MCF 10A (cell line): ENCODE measurements at regions not wholly inside any gene's neighbourhood (a gene's known extent, or its start where the extent isn't known, plus 50 kb on each side); places are given as distances from the start of the nearest gene placed in this dataset.

Experiments
- BruUV-seq: library from RNA; stranded (reverse); fragments of 400-500 nt; replicated peaks from 2 replicates; lab custom pipeline; 2021; lab: Mats Ljungman, UMichigan
- CTCF ChIA-PET: fragments of 300-600 bp; sonication (Branson Sonifier 250); formaldehyde crosslinking; extraction: SDS; loops from one replicate; lab custom pipeline; 2021; ENCODE audit warnings: antibody characterized with exemption, inconsistent platforms; lab: Yijun Ruan, JAX
- POLR2A ChIA-PET: fragments of 300-600, 350-650 bp; sonication (Branson Sonifier 250); formaldehyde crosslinking; extraction: SDS; loops from one replicate; lab custom pipeline; 2020; ENCODE audit warnings: antibody characterized with exemption, inconsistent platforms; lab: Yijun Ruan, JAX
- DNase-seq: peaks from one replicate; pipeline ENCODE4 v3.0.0-alpha.2; 2018; ENCODE audit not compliant: unreplicated experiment
- H3K27ac Mint-ChIP-seq: one replicate; pipeline ENCODE4 v1.8.0; 2022; ENCODE audit warnings: mild to moderate bottlenecking, low read depth, mixed read lengths; ENCODE audit not compliant: unreplicated experiment
- H3K27me3 Mint-ChIP-seq: one replicate; pipeline ENCODE4 v1.8.0; 2022; ENCODE audit warnings: mixed read lengths; ENCODE audit not compliant: insufficient read depth, unreplicated experiment
- H3K36me3 Mint-ChIP-seq: one replicate; pipeline ENCODE4 v1.8.0; 2022; ENCODE audit warnings: mild to moderate bottlenecking, moderate library complexity, mixed read lengths; ENCODE audit not compliant: insufficient read depth, unreplicated experiment
- H3K4me1 Mint-ChIP-seq: one replicate; pipeline ENCODE4 v1.8.0; 2022; ENCODE audit warnings: mixed read lengths; ENCODE audit not compliant: insufficient read depth, unreplicated experiment
- H3K4me3 Mint-ChIP-seq: one replicate; pipeline ENCODE4 v1.8.0; 2022; ENCODE audit warnings: mild to moderate bottlenecking, moderate library complexity, mixed read lengths; ENCODE audit not compliant: unreplicated experiment
- H3K9me3 Mint-ChIP-seq: one replicate; pipeline ENCODE4 v1.8.0; 2022; ENCODE audit warnings: mixed read lengths; ENCODE audit not compliant: unreplicated experiment
- intact Hi-C: fragments of 100-400 bp; cut with micrococcal nuclease; formaldehyde crosslinking; loops from 2 replicates; pipeline ENCODE4 v1.14.1; 2022
- TF ChIP-seq, protein P1 (sequence below): fragments of 200-600 bp; IDR thresholded peaks from one replicate; pipeline ENCODE4 v1.8.0; 2022; ENCODE audit warnings: antibody characterized with exemption, mild to moderate bottlenecking; ENCODE audit not compliant: unreplicated experiment

DNA sequence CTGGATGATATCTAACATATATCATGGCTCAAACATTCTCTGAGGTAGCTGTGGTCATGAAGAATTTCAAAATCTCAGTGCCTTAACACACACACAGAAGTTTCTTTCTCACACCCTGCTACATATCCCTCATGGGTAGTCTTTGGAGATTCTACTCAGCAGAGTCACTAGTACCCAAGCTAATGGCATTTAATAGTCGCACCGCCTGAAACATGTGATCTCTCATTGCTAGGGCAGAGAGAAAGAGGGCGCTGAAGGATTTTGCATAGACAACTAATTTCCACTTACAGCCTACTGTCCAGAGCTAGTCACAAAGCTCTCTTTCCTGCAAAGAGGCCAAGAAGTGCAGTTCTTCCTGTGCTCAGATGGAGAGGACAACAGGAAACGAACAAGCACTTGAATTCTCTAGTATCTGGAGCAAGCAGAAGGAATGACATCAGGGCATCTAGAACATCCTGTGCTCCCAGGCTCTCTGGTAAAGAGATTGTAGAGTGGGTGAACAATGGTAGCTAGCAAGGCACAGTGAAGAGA, 183.4 kb upstream of the PTBP2 start:
- Mint-ChIP-seq H3K36me3 (no peaks in the 10 kb centered on the region), H3K4me3 (no peak overlapping the region), H3K27ac (peak overlapping the region; percentile 42), H3K9me3 (no peaks in the 10 kb centered on the region), H3K27me3 (no peaks in the 10 kb centered on the region), H3K4me1 (peaks cover 4% of the 10 kb centered on the region)
- intact Hi-C loops: no loop called here
- BruUV-seq: no TSS peak
- TF ChIP-seq, protein P1, sequence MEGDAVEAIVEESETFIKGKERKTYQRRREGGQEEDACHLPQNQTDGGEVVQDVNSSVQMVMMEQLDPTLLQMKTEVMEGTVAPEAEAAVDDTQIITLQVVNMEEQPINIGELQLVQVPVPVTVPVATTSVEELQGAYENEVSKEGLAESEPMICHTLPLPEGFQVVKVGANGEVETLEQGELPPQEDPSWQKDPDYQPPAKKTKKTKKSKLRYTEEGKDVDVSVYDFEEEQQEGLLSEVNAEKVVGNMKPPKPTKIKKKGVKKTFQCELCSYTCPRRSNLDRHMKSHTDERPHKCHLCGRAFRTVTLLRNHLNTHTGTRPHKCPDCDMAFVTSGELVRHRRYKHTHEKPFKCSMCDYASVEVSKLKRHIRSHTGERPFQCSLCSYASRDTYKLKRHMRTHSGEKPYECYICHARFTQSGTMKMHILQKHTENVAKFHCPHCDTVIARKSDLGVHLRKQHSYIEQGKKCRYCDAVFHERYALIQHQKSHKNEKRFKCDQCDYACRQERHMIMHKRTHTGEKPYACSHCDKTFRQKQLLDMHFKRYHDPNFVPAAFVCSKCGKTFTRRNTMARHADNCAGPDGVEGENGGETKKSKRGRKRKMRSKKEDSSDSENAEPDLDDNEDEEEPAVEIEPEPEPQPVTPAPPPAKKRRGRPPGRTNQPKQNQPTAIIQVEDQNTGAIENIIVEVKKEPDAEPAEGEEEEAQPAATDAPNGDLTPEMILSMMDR: no peak
- ChIA-PET POLR2A (no interaction called here), CTCF (interaction anchor here (0.5 to 1.3 kb wide), 9 partner anchors 9 to 1497 kb away, joined by 3 to 5 read pairs (median 3); no protein-coding TSS in a partner anchor)
- DNase-seq: peak; percentile 10

DNA sequence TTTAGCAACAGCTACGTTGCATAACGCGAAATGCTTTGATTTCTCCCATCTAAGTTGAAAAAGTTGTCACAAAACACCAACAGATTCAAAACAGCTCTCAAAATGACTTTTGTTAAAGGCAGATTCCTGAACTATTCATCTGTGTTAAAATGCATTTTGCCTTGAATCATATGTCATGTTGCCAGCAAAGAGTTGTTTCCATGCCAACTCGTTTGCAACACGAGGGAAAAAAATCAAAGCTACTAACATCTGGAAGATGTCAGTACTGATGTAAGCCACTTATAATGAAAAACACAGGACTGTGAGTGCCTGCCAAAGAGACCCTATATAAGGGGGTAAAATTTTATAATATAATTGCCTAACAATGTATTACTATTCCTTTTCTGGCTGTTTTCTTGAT, 182.7 kb upstream of the PTBP2 start:
- intact Hi-C loops: no loop called here
- no peak overlapping the region for H3K4me3 Mint-ChIP-seq
- H3K27me3 Mint-ChIP-seq: no peaks in the 10 kb centered on the region
- H3K4me1 Mint-ChIP-seq: peaks cover 4% of the 10 kb centered on the region
- peak; percentile 55 for DNase-seq
- H3K27ac Mint-ChIP-seq: peak overlapping the region; percentile 42
- POLR2A ChIA-PET: interaction anchor here (1.0 kb wide), 1 partner anchor 21 kb away, joined by 3 read pairs; no protein-coding TSS in a partner anchor
- H3K36me3 Mint-ChIP-seq: no peaks in the 10 kb centered on the region
- TF ChIP-seq, protein P1: no peak
- no TSS peak for BruUV-seq
- no peaks in the 10 kb centered on the region for H3K9me3 Mint-ChIP-seq
- CTCF ChIA-PET: interaction anchor here (0.5 to 1.1 kb wide), 5 partner anchors 8 to 1230 kb away, joined by 3 to 5 read pairs (median 3); no protein-coding TSS in a partner anchor

DNA sequence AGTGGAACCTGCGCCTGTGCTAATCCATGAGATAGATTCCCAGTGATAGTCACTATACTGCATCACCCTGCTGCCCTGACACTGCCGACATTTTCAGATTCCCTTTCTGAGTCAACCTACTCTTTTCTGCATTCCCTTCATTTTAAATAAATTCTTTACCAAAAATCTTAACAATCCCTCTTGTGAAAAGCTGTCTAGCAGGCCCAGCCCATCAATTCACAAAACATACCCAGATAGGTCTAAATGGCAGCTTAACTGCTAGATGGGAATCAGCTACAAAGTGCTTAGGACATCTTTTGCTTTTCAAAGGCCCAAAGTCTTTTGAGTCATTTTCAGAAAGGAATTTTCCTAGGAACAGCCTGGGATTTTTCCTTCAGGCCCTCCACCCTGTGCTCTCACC, 180.1 kb upstream of the PTBP2 start:
- H3K27ac Mint-ChIP-seq: no peak overlapping the region
- no TSS peak for BruUV-seq
- H3K4me3 Mint-ChIP-seq: no peak overlapping the region
- POLR2A ChIA-PET: no interaction called here
- intact Hi-C loops: no loop called here
- TF ChIP-seq, protein P1: no peak
- H3K36me3 Mint-ChIP-seq: no peaks in the 10 kb centered on the region
- DNase-seq: no peak
- CTCF ChIA-PET: interaction anchor here (0.5 kb wide), 1 partner anchor 1505 kb away, joined by 3 read pairs; no protein-coding TSS in a partner anchor
- H3K9me3 Mint-ChIP-seq: no peaks in the 10 kb centered on the region
- peaks cover 4% of the 10 kb centered on the region for H3K4me1 Mint-ChIP-seq
- H3K27me3 Mint-ChIP-seq: no peaks in the 10 kb centered on the region

DNA sequence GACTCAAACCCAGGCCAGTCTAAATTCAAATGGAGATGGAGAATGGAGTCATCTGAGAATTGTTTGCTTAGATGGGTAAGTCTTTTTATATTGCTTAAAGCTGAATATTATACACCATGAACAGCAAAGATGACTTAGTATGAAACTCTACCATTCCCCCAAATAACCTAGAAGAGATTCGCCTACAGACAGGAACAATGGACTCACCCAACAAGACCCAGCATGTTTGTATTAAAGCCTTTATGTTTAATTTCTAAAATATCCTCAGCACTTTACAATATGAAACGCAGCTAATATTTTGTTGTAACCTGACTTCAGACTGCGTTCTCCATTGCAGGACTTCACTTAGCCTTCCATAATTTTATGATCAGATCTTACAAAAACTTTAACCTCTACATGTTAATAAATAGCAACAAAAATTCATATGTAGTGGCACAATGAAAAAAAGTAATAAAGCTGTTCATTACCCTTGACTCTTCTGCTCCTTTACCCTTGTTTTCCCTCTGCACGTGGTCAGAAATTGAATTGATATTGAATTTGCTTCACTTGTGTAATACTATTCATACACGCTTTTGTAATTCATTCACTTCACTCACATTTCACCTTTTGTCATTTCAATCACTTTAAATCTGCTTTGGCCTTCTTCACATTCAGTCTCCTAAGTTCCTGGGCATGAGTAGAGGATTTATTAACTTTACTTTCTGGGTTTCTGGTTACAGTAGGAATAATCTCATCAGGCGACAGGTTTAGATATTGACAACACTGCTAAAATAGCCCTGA, 177.3 kb upstream of the PTBP2 start:
- H3K27me3 Mint-ChIP-seq: no peaks in the 10 kb centered on the region
- no TSS peak for BruUV-seq
- DNase-seq: no peak
- TF ChIP-seq, protein P1: no peak
- intact Hi-C loops: no loop called here
- no peaks in the 10 kb centered on the region for H3K9me3 Mint-ChIP-seq
- ChIA-PET CTCF (interaction anchor here (1.3 kb wide), 1 partner anchor 11 kb away, joined by 4 read pairs; no protein-coding TSS in a partner anchor), POLR2A (no interaction called here)
- no peak overlapping the region for H3K27ac Mint-ChIP-seq
- H3K4me1 Mint-ChIP-seq: no peaks in the 10 kb centered on the region
- no peaks in the 10 kb centered on the region for H3K36me3 Mint-ChIP-seq
- no peak overlapping the region for H3K4me3 Mint-ChIP-seq
